GM19468 (cell line): ENCODE measurements at regions not wholly inside any gene's neighbourhood (a gene's known extent, or its start where the extent isn't known, plus 50 kb on each side); places are given as distances from the start of the nearest gene placed in this dataset.
"Not testable (repeated sequence)": the region's sequence is repeated elsewhere in the genome, so short reads cannot be mapped to it uniquely, and the experiment has no call there.

Experiments used
- ATAC-seq: cut with Tn5 transposase; IDR thresholded peaks from one replicate; pipeline ENCODE4 v1.9.1; 2021; ENCODE audit warnings: mild to moderate bottlenecking, moderate library complexity, moderate number of reproducible peaks; ENCODE audit not compliant: unreplicated experiment; ENCODE audit errors: extremely low read depth

DNA sequence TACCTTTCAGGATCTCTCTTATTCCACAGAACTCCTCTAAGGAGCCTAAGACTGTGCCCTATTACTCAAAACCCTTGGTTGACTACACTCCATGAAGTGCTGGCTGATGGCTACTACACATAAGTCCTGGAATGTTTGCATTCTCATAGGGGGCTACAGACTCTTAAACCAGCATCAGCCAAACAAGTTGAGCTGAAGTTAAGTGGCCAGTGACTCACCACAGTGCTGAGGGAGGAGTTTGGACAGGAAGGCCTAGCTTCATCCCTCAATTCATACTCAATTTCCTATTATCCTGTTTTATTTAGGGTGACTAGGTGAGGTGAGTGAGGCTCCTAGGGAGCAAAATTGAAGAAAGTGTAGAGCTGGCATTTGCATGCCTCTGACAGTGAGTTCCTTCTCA is 246.7 kb downstream of the SMAD2 start:
- ATAC-seq = no peak

DNA sequence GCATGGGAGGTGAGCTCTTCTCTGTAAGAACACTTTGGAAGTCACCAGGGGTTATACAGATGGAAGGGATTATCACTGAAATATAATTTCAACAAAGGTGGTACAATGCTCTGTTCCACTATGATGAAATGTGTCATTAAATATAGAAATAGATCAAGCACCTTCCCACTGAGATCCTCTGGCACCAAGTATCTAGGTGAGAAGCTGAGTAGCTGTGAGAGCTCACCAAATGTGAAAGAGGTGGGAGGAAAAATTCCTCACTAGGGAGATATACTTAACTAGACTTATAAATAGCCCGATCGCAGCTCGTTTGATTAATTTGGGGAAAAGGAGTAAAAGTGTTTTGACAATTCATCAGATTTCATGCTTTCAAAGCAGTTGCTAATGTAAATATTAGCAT is 247.6 kb downstream of the SMAD2 start:
- no peak for ATAC-seq

DNA sequence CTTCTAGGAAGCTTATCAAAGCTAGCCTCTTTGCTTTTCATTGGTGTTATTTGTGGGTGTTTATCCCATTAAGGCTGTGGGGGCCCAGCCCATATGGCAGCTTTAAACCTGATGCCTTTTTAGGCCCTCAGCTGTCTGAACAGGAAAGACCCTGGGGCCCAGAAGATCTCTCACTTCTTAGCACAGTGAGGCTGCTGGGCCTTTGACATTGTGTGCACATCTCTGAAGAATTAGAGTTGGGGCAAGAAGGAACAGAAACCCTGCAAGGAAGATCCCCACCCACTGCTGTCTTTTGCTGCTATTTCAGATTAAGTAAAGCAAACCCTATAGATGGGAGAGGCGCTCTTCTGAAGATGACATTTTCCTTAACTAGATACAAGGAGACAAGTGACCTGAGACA is 250.0 kb downstream of the SMAD2 start:
- no peak for ATAC-seq

DNA sequence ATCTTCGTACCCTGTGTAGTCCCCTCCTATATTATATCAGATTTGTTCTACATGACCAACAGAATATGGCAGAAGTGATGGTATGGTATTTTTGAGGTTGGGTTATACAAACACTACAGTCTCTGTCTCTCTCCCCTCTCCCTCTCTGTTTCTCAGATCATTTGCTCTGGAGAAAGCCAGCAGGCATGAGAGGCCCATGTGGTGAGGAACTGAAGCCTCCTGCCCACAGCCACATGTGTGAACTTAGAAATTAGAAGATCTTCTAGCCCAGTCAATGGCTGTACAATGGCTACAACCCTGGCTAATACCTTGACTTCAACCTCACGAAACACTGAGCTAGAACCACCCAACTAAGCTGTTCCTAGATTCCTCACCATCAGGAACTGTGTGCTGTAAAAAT is 250.6 kb downstream of the SMAD2 start:
- ATAC-seq = no peak

DNA sequence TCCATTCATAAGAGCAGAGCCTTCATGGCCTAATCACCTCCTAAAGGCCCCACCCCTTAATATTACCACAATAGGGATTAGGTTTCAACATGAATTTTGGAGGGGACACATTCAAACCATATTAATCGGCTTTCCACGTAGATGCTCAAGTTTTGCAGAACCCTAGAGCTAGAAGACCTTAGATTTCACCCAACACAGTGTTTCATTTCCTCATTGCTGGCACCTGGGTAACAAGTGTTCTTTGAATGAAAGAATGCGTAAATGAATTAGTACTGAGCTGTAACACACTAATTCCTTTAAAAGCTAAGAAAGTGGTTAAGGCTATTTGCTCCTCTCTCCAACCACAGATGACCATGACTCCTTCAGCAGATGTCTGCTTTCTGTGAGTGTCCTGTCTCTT is 252.5 kb downstream of the SMAD2 start:
- ATAC-seq = no peak

DNA sequence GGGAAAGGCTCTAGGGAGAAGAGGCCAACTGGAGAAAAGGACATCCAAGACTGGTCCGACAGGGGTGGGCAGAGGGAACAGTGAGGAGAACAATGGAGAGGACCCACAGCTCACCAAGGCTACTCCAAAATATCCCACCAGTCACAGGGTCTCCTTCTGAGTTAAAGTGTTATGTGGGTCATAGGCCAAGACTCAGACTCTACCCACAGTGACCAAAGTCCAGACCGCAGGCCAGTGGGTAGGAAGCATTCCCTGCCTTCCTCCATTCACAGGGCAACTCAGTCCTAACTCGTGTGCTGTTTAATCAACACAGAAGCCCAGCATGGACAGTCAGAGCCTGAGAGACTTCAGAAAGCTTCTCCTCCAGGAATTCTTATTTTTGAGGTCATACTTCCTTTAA is 260.6 kb downstream of the SMAD2 start:
- no peak for ATAC-seq

DNA sequence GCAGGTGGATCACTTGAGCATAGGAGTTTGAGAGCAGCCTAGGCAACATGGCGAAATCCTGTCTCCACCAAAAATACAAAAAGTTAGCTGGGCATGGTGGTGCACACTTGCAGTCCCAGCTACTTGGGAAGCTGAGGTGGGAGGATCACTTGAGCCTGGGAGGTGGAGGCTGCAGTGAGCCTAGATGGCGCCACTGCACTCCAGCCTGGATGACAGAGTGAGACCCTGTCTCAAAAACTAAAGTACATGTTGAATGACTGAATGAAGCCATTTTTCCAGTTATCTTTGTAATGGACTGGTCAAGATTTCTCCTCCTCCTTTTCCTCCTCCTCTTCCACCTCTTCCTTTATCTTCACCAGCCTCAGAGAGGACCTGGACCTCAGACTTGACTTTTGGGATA is 272.0 kb downstream of the SMAD2 start:
- ATAC-seq = no peak

DNA sequence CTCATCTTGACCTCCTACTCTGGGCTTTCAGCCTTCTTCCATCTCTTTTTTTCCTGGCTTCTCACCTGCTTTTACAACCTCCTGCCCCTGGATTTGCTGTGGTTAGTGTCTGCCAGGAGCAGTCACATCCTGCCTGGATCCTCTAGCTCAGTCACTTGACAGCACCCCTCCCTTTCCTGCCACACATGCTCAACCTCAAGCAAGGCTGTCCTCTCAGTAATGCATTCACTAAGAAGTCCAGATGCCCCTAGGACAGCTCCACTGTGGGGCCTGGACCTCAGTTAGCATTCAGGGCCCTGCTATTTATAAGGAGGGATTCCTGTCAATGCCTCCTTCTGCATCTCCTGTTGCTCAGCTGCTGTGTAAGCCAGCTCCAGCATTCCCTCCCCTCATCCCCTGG is 275.5 kb downstream of the SMAD2 start:
- ATAC-seq = no peak

DNA sequence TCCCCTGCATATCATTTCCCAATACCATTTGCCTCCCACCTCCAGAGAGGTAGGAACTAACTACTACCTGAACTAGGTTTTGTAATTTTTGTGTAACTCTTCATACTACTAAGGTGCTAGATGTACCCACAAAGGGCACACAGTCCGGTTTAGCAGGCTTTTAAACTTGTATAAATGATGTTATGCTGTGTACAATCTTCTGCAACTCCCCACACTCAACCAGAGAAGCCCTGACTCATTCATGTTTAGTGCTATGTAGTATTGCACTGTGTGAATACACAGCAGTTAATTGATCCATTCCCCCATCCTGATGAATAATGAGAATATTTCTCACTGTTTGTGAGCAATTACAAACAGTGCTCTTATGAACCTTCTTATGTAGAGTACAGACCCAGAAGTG is 285.6 kb downstream of the SMAD2 start:
- ATAC-seq = no peak

DNA sequence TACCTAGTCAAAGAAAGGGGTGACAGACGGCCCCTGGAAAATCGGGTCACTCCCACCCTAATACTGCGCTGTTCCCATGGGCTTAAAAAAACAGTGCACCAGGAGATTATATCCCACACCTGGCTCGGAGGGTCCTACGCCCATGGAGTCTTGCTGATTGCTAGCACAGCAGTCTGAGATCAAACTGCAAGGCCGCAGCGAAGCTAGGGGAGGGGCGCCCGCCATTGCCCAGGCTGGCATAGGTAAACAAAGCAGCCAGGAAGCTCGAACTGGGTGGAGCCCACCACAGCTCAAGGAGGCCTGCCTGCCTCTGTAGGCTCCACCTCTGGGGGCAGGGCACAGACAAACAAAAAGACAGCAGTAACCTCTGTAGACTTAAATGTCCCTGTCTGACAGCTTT is 292.9 kb downstream of the SMAD2 start:
- ATAC-seq = not testable (repeated sequence)

DNA sequence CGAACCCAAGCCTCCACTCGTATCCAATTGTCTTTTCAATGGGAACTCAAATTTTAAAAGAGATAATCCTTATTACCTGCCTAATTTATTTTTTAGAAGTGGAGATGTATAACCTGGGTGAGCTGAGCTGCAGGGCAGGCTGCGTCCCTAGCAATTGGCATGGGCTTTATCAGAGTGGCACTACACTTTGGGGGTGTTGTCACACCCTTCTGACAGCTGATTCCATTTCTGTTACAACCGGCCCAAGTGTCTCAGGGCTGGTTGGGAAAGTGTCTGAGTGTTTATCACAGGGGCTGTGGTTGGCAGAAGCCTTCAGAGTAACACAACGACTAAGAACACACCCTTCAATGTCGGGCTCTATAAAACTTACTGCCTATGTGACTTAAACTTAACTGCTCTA is 295.0 kb downstream of the SMAD2 start:
- no peak for ATAC-seq

DNA sequence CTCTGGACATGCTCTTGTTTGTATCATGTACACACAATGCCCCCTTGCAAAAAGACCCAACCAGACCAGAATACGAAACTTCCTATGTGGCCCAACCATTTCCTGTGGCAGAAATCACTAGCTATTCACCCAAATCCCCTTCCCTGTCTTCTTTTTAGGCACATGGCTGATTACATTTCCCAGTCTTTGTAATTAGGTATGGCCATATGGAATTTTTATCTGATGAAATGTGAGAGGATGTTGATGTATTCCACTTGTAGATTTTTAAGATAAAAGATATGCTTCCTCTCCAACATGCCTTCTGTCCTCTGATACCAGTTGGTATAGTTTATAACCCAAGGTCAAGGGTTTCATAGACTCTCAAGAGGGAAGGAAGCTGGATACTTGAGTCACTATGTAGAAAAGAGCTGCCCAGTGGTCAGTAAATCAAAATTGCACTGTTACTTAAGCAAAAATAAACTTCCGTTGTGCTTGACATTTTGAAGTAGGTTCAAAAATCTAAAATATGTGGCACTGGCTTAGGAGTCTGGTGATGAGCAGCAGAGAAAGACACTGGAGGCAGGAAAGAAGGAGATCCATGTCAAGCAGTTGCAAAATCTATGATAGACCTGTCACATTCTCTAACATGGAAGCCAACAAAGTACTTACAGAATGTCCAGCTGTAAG is 297.4 kb downstream of the SMAD2 start:
- no peak for ATAC-seq

DNA sequence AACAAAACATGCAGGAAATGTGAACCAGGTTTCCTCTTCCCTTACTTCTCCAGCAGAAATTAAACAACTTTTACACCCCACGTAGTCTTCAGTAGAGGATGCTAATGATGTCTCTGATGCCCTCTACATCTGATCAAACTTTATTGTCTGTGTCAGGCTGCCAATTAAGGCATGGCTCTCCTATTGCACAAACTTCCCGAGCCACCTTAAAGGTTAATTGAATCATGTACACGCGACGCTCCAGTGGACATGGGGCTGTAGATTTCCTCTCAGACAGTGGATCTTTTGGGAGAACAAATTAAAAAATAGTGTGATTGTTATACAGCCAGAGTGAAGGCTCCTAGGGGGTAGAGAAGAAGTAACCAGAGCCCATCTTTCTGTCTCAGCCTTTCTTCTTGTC is 301.6 kb downstream of the SMAD2 start:
- no peak for ATAC-seq

DNA sequence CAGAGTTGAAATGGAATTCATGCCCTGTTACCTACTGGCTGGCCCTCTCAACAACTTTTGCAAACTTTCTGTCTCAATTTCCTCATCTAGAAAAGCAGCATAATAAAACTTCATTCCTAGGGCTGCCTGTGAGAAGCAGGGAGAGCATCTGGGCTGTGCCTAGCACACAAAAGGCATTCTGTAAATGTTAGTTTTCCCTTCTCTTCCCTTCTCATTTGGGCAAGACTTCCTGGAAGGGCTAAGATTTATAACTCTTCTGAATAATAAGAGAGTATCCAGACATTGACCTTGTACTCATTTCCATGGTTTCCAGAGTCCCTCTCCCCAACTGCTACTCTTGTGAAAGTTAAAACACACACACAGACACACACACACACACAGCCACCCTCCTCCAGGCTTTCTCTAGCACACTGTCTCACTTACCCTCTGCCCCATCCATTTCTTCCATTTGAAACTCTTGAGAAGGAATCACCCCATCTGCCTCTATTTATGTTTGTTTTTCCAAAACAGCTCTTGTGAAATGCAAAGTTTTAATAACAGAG is 302.1 kb downstream of the SMAD2 start:
- no peak for ATAC-seq

DNA sequence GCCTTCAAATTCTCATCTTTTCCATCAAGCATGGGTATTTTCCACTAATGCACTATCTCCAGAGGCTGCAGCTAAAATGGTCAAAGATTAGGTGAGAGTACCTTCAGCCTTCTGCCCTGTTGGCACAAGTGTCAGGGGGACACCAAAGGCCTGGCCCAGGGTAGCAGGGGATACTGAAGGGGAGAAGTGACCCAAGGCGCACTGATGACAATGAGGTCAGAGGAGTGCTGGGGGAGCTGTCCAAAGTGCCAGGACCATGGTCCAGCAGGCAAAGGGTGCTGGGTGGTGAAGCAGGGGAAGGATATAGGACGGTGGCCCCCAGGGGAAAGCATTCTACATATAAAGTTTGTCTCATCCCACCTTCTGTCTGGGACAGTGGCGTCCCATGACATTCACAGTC is 303.4 kb downstream of the SMAD2 start:
- no peak for ATAC-seq

DNA sequence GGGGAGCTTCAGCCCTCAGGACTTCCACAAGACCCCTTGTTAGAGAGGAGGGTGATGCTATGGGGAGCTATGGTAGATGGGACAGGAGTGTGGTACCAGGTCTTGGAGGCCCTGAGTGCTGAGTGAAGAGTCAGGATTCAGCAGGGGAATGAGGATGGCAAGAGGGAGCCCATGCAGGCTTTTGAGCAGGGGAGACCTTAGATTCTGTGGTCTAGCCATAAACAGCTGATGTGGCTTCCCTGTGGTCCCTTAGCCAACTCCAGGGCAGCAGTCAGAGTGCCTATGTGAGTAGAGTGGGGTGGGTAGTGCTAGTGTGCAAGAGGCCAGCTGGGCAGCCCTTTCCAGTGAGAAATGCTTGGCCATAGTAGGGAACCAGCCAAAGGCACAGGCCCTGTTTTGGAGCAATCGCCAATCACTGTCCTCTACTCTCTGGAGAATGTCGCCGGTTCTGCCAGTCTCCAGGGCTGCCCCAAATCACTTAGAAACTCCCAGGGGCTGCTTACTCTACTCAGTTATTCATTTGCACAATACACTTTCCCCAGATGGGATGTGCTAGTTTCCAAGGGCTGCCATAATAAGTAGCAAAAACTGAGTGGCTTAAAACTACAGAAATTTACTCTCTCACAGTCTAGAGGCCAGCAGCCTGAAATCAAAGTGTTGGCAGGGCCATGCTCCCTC is 310.5 kb downstream of the SMAD2 start:
- ATAC-seq = no peak

DNA sequence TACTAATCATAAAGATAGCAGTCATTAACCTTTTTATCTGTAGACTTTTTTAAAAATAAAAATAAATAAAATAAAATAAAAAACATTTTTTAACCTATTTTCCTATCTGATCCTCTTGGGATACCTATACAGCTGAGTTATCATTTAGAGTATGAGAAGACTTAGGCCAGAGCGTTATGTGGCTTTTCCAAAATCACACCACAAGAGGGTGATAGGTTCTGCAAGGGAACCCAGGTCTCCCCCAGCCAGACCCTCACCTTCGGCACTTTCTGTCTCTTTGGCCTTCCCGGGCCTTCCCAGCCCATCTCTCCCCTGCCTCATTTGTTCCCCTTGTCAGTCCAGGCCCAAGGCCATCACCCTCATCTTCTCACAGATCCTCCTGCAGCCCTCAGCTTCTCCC is 311.7 kb downstream of the SMAD2 start:
- no peak for ATAC-seq

DNA sequence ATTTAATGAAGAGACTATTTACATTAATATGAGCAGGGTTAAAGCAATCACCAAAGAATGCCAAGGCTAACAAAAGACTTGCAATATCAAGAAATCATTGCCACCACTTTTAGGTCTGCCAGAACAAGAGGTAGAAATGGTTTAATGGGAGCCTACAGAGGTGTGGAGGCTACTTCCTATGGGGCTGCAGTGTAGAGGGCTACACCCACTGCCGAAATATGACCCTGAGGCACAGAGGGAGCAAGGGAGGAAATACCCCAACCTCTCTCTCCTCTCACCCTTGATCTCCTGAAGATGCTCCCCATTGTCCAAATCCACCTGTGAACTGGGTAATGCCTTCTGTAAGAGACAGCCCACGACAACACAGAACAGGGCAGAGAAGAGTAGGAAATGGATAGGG is 315.4 kb downstream of the SMAD2 start:
- ATAC-seq = no peak

DNA sequence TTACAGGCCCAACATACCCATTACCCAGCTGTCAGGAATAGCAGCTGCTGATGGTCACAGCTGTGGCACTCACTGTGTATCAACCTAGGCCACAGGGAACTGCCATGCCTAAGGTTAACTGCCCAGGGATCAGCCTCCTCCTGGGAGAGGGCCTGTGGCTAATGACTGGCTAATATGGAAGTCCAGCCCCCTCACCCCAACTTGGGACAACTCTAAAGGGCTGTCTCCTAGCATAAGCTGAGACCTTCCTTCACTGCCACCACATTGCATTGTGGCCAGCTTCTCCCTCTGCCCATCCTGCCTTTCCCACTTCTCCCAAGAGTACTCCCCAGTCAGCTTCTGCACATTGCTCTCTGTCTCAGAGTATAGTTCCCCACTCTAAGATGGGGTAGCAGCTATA is 316.5 kb downstream of the SMAD2 start:
- ATAC-seq = no peak

DNA sequence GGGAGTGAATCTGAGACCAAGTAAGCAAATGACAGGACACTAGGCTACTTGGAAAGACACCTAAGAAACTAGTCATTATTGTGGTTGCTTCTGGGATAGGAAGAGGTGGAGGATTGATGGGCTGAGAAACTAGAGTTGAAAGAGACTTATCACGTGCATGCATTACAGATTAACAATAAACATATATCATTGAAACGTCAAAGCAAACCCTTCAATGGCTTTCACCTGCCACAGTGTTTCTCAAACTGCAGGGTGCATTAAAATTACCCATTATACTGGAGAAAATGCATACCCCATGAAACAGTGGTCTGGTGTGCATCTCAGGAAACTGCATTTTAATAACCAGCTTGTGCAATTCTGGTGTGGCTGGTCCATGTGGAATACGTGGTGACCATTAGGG is 318.8 kb downstream of the SMAD2 start:
- ATAC-seq = no peak

DNA sequence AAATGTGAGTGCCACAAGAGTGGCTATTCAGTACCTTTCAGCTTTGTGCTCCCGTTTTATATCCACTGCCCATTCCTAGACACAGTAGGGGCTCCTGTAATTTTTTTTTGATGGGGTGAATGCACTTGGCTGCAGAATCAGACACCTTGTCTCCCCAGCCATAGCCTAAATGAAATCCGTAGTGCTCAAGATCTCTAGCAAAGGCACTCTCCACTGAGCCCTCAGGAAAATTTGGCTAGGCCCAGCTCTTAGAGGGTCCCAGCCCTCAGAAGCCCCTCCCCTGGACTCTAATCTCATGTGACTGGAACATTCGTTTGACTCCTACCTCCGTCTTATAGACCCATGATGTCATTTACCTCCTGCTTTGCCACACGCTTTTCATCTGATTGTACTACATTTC is 323.9 kb downstream of the SMAD2 start:
- ATAC-seq = no peak

DNA sequence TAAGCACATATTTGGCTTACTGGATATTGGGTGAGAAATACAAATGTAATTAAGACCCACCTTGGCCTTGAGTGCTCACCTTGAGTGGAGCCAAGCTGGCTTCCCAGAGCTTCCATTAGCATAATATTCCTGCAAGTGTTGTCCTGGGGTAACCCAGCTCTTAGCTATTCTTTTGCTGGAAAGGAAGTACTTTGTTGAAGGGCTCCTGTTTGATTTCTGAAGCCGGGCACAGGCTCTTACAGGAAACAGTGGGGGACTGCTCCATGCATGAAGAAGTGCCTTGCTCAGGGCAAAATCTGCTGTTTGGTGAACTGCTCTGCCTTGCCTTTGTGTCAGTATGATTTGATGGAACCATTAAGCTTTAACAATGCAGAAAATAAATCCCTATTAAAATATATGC is 325.4 kb downstream of the SMAD2 start:
- no peak for ATAC-seq
